AG08396 (cell line): ENCODE measurements at regions not wholly inside any gene's neighbourhood (a gene's known extent, or its start where the extent isn't known, plus 50 kb on each side); places are given as distances from the start of the nearest gene placed in this dataset.
"Not testable (repeated sequence)": the region's sequence is repeated elsewhere in the genome, so short reads cannot be mapped to it uniquely, and the experiment has no call there.

Experiments used
- DNase-seq: peaks from one replicate; pipeline ENCODE4 v3.0.0; 2012; ENCODE audit warnings: low spot score, mixed read lengths

DNA sequence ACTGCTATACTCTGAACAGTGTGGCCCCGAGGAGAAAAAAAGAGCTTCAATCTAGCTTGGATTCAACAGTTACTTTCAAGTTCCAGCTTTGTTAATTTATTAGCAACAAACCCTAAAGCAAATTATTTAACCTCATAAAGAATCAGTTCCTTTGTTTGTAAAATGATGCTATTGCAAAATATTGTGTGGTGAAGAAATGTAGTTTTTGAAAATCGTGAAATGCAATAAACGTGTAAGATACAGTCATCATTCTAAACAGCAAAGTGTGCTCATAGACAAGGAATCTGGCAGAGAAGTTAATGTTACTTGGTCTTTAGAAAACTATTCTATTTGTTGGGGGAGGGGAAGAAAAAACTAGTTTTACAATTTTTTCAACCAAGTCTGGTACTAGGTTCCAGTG lies 297.6 kb upstream of the ADGRL4 start:
- DNase-seq = no peak

DNA sequence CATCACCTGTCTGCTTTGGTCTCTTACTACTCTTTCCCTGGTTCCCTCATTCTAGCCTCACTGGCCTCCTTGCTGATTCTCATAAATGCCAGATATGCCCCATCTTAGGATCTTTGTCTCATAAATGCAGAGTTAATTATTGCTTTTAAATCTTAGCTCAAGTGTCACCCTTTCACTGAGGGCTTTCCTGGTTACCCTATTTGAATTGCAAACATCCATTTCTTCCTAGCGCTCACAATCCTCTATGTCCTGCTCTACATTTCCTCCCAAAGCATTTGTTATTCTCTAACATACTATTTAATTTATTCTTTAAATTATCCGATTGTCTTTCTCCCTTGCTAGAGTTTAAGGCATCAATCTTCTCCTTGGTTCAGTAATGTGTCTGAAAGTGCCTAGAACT lies 296.5 kb upstream of the ADGRL4 start:
- no peak for DNase-seq

DNA sequence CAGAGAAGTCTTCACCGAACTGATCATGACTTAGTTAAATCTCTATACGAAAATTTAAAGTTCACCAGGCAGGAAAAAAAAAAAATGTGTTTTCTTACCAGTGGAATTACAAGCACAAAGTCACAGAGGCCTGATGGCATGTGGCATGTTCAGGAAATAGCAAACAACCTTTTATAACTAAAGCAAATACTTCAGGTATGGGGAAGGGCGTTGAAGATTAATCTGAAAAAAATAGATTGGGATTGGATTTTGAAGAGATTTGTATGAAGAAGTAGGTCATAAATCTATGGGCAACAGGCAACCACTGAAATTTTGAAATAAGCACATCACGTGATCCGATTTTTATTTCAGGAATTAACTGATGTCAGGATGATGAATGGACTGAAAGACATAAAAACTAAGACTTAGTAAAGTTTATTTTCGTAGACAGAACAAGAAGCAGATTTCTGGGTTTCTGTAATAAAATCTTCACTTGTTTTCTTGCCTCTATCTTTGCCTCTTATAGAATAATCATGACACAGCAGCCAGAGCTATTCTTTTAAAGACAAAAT lies 295.9 kb upstream of the ADGRL4 start:
- DNase-seq = no peak

DNA sequence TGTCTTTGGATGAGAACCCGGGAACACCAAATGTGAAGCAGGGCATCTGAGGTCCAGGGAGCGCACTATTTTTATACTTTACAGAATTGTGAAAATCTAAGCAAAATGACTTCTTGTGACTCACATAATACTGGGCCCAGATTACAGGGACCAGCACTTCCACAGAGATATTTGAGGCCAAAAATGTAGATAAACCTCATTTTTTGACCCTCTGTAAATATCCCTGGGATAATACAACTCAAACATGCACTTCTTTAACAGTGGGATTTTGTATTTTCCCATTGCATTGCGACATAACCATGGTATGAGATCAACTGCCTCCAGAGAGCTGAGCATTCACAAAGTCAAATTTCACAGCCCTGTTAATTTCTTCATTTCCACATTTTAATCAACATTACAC lies 289.4 kb upstream of the ADGRL4 start:
- DNase-seq = no peak

DNA sequence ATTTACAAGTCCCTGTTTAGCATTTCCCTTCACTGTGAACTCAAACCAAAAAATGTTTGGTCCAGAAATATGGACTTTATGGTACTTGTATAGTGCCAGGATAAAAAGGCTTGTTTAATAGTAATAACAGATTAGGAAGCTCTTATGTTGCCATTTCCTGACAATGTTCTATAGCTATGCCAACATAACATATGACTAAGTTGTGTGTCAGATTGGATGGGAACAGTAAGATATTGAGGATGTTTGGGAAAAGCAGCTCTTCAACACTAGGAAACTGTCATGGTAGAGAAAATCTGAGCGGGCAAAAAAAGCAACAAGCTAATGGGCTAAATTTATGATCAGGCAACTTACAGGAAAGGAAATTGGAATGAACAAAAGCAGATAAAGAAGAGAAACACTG lies 287.1 kb upstream of the ADGRL4 start:
- no peak for DNase-seq

DNA sequence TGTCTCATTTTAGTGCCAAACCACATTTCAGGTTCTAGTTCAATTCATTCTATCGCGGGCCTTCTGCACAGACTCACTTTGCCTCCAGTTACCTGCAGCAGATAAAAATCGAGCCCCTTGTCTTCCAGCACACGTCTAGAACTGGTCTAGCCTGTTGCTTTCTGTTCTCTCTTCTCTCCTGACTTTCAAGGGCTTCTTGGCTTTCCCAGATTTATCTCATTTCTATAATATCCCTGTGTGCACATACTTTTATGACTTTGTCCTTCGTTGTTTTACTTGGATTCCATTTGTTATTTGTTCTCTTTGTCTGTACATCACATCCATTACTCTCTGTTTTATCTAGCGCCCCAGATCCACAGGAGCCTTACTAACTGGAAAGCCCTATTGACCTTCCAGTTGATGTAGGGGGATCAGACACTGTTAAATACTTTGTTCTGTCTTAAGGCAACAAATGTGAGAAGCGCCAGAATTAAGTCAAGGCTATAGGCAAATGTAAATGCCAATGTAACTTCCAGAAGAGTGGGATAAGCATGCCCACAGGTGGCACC lies 284.5 kb upstream of the ADGRL4 start:
- no peak for DNase-seq

DNA sequence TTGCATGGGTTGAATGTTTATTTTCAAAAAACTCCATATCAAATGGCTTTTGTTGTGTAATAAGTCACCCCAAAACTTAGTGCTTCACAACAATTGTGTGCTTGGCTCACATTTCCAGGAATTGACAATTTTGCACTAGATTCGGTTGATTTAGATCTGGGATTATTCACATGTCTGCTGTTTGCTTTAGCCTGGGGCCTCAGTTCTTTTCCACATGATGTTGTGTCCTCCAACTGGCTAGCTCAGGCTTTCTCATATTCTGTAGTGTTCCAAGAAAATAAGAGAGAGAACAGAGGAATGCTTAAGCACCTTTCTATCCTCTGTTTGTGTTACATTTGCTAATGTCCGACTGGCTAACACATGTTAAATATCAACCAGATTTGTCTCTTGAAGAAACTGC lies 281.5 kb upstream of the ADGRL4 start:
- DNase-seq = no peak

DNA sequence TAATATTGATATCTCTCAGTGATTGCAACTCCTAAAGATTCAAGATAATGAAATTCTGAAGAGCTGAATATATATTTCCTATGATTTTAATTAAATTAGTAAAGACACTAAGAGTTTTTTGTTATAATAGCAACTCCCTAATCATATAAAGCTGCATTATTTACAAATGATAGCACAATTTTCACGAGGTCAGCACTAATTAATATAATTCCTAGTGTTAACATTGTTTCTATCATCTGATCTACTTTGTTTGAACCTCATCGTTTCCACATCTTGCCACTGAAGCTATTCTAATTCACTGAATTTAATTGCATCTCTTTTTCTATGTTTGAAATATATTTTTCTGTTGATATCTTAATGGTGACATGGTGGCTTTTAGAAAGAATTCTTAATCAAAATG lies 279.1 kb upstream of the ADGRL4 start:
- DNase-seq = no peak

DNA sequence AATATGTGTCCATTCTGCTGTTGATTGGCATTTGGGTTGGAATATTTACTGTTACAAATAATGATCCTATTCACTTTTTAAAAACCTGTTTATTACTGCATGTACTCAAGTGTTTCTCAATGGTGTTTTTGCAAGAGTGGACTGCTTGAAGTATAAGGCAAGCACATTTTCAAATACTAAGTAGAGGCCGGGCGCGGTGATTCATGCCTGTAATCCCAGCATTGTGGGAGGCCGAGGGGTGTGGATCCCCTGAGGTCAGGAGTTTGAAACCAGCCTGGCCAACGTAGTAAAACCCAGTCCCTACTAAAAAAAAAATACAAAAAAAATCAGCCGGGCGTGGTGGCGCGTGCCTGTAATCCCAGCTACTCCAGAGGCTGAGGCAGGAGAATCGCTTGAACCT lies 276.9 kb upstream of the ADGRL4 start:
- no peak for DNase-seq

DNA sequence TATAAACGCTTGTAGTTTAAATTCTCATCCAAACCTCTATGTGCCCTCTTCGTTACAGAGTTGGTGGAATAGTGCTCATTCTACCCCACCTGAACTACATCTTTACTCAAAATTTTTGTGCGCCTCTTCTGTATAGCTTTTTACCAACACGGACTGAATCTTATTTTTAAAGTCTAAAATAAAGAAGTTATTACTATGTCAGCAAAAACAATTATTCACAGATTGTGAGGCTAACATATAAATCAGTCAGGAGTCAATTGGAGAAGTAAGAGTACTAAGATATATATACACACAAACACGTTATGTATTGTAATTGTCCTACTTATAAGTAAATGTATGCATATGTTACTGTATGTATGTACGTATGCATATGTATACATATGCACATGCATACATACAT lies 274.9 kb upstream of the ADGRL4 start:
- DNase-seq = no peak

DNA sequence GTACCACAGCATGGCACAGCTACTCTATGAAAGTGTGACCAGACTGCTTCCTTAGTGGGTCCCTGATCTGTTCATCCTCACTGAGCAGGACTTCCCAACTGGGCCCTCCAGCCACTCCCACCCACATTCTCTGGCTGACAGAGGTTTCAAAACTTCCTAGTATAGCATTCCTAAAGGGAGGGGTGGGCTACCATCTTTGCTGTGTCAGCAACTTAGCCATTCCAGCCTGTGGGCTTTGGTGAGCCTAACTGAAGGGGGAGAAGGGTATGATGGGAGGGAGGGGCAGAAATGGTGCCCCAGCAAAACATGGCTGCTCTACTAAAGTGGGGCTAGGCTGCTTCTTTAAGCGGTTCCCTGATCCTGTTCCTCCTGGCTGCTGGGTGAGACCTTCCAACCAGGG lies 265.2 kb upstream of the ADGRL4 start:
- no peak for DNase-seq

DNA sequence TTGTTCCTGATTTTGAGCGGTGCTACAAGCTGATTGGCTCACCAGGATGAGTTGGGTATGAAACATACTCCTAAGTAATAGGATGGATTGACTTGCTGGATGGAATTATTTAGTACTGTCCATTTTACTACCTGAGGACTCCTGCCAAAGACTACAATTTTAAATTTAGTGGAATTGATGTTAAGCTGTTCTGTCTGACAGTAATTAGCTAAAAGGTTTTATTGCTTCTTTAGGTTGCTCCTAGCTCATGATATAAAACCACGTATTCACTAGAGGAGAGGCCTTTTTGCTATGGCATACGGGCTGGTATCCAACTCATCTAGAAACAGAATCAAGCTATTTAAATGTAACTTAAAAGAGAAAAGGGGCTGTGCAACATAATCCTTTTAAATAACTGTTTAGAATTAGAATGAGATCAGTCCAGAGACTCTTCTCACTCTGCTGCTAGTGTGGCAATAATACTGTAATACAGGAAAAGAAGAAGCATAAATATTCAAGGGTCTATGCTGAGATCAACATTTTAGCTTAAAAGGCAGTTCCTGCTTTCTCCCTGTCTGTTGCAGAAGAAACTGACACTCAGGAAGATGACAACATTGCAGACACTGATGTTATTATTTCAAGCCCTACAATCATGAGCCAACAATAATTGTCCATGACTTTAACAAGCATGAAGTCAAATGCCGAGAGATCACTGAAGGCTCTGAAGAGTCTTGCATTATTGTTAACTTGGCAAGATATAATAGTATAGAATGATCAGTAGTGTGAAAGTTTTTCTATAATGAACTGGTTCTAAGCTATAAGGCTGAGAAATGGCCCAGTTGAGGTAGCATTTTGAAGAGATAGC lies 258.7 kb upstream of the ADGRL4 start:
- no peak for DNase-seq

DNA sequence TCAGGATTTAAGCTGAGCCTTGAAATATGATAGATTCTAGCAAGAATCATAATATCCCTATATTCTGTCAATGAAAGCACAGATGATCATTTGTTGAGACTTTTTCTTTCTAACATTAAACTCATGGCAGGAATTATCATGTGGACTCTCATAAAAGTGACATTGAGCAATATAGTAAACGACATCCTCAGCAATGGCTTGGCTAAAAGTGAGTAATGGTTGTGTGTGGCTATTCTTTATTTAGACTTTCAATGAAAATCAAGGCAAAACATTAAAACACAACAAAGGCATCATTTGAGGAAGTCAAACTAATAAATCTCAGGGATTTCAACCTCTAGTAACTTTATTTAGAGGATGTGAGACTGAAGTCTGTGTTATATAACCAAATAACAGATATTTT lies 257.8 kb upstream of the ADGRL4 start:
- DNase-seq = no peak

DNA sequence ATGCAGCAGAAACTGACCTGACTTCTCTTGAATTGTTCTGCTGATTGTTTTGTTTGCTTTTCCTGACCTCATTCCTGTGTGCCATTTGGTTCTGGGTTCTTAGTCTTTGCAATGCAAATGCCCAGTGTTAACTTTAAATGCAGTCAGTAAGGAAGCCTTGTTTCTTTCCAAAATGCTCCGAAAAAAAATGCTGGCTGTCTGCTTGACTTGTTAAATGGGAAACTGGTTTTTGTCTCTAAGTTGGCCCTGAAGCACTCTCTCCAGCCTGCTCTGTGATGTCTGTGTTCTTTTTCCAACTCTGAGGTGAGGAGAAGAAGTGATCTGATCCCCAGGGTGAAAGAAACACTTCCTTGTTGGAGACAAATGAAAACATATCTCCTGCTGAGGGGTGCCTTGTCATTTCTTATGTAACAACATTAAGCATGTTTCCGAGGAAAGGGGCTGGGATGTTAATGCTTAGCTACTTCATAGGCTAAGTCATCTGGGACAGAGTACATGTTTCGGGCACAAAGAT lies 256.3 kb upstream of the ADGRL4 start:
- DNase-seq = no peak

DNA sequence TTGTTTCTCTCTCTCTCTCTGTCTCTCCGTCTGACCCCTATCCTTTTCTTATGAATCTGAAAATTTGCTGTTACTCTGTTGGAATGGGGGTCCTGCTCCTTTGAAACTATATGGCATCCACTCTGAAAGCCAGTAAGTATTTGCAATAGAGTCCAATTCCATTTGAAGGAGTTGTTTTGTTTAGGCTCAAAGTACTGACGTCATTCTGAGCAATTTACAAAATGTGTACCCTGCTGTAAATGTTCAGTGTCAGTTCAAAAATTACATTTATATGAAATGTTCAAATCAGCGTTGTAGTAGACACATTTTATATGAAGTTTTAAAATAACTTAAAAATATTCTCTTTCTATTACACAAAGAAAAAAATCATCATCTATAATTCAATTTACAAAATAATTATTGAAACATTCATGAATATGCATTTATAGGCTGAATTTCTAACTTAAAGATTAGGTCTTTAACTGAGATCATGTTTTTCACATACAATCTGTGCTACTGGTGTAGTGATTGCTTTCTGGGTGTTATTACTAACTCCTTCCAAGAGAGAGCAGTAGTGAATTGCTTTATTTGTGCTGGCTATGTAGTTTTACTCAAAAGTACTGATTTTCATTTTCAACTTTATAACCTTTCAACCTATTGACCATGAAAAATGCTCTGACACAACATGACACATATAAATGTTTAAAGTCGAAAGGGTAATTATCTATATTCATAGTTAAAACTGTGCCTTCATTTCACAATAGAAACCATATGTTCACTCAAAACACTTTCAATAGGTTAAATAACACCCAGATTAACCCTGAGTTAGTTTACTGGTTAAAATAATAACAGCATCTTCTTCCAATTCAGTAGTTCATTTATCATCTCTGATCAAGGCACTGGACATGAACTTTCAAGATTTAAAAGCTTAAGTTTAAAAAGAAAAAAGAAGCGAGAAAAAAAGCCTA lies 253.1 kb upstream of the ADGRL4 start:
- peak; percentile 59 for DNase-seq

DNA sequence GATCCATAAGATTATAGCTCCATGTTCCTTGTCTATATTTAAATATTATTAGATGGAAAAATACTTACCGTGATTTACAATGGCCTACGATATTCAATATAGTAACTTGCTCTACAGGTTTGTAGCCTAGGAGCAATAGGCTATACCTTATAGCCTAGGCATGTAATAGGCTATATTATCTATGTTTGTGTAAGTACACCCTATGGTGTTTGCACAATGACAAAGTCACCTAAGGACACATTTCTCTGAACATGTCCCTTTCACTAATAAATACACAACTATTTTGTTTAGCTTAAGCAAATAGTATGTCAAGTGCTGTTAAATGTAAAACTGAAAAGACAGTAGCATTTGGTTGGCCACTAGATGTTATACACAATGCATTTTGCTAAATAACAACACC lies 248.9 kb upstream of the ADGRL4 start:
- DNase-seq = no peak

DNA sequence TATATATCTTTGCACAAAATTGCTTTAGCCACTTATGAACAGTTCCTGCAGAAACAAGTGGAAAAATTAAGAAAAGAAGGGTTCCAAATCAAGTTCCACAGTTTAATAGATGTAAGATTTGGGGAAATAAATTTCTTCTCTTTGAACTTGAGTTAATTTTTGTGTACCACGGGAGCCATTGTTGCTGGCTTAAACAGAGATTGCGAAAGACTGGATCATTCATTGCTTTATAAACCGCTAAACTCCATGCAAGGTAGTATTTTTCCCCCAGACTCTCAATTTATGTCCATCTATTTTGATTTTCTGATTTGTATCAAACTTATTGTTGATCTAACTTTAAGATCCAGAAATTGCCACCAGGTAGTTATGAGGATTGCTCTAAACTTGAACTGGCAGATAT lies 246.1 kb upstream of the ADGRL4 start:
- no peak for DNase-seq

DNA sequence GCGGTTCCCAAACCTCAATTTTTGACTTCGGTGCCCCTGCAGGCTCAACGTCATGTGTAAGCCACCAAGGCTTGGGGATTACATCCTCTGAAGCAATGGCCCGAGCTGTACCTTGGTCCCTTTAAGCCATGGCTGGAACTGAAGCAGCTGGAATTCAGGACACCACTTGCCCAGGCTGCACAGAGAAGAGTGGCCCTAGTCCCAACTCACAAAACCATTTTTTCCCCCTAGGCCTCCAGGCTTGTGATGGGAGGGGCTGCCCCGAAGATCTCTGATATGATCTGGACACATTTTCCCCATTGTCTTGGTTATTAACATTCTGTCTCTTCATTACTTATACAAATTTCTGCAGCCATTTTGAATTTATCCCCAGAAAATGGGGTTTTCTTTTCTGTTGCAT lies 233.3 kb upstream of the ADGRL4 start:
- no peak for DNase-seq

DNA sequence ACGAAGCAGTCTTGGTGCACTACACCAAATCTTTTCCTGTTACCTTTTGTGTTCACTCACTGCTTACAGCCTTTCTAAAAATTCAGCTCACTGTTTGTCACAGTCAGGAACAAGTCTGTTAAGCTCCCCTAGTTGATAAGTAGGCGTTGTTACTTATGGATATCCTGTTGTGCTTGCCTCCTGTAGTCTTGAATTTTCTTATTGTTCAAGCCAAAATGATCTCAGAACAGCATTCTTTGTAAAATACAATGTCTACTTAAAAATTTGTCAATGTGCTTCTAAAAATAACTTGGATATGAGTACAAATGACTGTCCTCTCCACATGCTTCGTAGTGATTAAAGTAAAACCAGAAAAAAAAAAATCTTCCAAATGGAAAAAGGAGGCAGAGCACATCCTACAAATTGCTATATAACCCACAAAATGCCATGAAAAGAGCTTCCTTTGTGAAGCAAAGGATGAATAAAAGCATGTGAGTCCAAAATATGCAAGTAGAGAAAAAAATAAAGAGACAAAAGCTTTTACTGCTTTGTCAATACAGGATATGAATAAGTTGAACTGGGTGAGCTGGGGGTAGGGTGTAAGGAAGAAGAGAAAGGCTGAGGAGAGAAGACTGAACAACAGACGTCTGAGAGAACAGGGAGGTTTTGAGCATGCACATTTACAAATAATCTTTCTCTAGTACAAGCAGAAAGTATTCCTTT lies 228.9 kb upstream of the ADGRL4 start:
- DNase-seq = no peak

DNA sequence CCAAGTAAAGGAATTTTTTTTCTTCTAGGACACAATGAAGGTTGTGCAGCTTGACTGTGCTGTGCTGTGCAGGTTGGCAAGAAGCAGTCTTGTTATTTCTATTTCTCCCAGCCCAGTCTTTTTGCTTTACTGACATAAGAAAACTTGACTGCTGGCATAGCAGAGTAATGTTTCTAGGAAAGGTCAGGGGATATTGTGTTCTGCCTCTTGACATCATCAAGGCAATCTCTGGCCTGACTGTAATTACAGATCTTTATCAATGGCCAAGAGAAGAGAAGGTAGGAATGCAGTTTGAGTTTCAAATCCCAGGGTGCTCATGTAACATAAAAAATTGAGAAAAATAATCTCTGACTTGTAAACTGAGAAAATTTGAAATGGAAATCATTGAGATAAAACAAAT lies 226.3 kb upstream of the ADGRL4 start:
- no peak for DNase-seq

DNA sequence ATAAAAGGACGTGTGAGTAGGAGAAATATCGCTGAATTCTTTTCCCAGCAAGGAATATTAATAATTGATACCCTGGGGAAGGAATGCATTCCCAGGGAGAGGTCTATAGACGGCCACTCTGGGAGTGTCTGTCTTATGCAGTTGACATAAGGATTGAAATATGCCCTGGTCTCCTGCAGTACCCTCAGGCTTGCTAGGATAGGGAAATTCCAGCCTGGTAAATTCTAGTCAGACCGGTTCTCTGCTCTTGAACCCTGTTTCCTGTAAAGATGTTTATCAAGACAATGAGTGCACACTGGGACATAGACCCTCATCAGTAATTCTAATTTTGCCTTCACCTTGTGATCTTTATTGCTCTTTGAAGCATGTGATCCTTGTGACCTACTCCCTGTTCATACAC lies 224.2 kb upstream of the ADGRL4 start:
- not testable (repeated sequence) for DNase-seq

DNA sequence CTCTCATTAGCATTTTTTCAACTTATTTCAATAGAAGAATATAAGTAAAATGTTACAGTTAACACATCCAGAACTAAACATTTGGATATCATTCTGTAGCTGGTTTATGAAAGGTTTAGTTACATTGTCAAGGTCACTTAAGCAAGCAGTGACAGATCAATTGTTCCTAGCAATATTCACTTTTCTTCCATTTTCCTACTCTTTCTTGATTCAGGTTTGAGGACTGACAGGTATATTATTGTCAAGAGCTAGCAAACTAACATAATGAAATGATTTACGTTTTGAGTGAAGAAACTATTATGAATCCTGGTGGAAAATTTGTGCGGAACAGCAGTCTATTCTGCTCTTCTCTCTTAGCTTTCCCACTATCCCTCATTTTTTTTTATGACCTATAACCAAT lies 220.4 kb upstream of the ADGRL4 start:
- no peak for DNase-seq
